IPS-18a (cell line): ENCODE measurements at regions not wholly inside any gene's neighbourhood (a gene's known extent, or its start where the extent isn't known, plus 50 kb on each side); places are given as distances from the start of the nearest gene placed in this dataset.

Source experiments
- H3K27ac ChIP-seq: one replicate; pipeline ENCODE4 v1.5.1; 2013; ENCODE audit warnings: low read length
- H3K27me3 ChIP-seq: one replicate; pipeline ENCODE4 v1.6.1; 2013; ENCODE audit warnings: mild to moderate bottlenecking, low read length; ENCODE audit not compliant: control insufficient read depth, insufficient read depth
- H3K36me3 ChIP-seq: one replicate; pipeline ENCODE4 v1.6.1; 2013; ENCODE audit warnings: low read depth, low read length; ENCODE audit not compliant: control insufficient read depth
- H3K4me1 ChIP-seq: one replicate; pipeline ENCODE4 v1.6.1; 2013; ENCODE audit warnings: low read depth, low read length; ENCODE audit not compliant: control insufficient read depth
- H3K4me3 ChIP-seq: one replicate; pipeline ENCODE4 v1.5.1; 2013; ENCODE audit warnings: low read length
- H3K9ac ChIP-seq: one replicate; pipeline ENCODE4 v1.6.1; 2013; ENCODE audit warnings: mild to moderate bottlenecking, low read length, moderate library complexity
- H3K9me3 ChIP-seq: one replicate; pipeline ENCODE4 v1.6.1; 2013; ENCODE audit warnings: low read depth, low read length; ENCODE audit not compliant: control insufficient read depth

- Histone ChIP-seq H3K27ac (no peak overlapping the region), H3K4me3 (no peak overlapping the region), H3K9ac (no peak overlapping the region), H3K4me1 (no peaks in the 10 kb centered on the region), H3K9me3 (no peaks in the 10 kb centered on the region), H3K36me3 (no peaks in the 10 kb centered on the region), H3K27me3 (no peaks in the 10 kb centered on the region)
Measured at GRCh38 chr1:8086055-8086454, 59.9 kb upstream of the ERRFI1 start.

DNA sequence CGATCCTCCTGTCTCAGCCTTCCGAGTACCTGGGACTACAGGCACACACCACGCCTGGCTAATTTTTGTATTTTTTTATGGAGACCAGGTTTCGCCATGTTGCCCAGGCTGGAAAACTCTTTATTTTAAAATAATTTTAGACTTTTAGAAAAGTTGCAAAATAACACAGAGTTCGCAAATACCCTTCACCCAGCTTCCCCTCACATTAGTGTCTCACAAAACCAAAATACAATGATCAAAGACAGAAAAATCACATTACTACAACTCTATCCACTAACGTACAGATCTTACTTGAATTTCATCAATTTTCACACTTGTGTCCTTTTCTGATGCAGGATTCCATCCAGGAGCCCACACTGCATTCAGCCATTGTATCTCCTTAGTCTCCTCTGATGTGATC, 58.8 kb upstream of the ERRFI1 start:
- no peaks in the 10 kb centered on the region for H3K4me1 ChIP-seq

GRCh38 chr1:8083739-8084484, 57.8 kb upstream of the ERRFI1 start:
- no peak overlapping the region for H3K27ac ChIP-seq
- H3K4me1 ChIP-seq, result no peaks in the 10 kb centered on the region
- no peak overlapping the region for H3K4me3 ChIP-seq
- no peaks in the 10 kb centered on the region for H3K36me3 ChIP-seq
- no peaks in the 10 kb centered on the region for H3K9me3 ChIP-seq
- H3K9ac ChIP-seq, result no peak overlapping the region
- H3K27me3 ChIP-seq, result no peaks in the 10 kb centered on the region

More for the DNA sequence above, 58.8 kb upstream of the ERRFI1 start:
- Histone ChIP-seq H3K9me3 (no peaks in the 10 kb centered on the region), H3K27ac (no peak overlapping the region), H3K36me3 (no peaks in the 10 kb centered on the region), H3K4me3 (no peak overlapping the region), H3K27me3 (no peaks in the 10 kb centered on the region), H3K9ac (no peak overlapping the region)

DNA sequence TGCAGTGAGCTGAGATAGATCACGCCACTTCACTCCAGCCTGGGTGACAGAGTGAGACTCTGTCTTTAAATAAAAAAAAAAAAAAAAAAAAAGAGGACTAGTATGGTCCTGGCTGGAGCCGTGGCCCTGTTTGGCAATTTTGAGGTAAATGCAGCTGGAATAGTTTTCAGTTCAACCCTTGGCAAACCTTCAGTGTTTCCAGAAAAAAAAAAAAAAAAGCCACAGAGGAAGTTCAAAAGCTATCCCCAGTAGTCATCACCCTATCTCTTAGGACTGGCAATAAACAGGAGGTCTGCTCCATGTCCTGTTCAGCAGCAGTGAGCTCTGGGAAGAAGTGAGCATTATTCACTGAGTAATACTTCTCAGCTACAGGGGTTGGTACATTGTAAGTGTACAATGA, 56.8 kb upstream of the ERRFI1 start:
- no peaks in the 10 kb centered on the region for H3K27me3 ChIP-seq
- H3K9ac ChIP-seq, result no peak overlapping the region
- no peaks in the 10 kb centered on the region for H3K36me3 ChIP-seq
- no peak overlapping the region for H3K4me3 ChIP-seq
- no peaks in the 10 kb centered on the region for H3K9me3 ChIP-seq
- no peak overlapping the region for H3K27ac ChIP-seq
- H3K4me1 ChIP-seq, result peaks cover 8% of the 10 kb centered on the region

GRCh38 chr1:8078176-8078671, 52.1 kb upstream of the ERRFI1 start:
- no peaks in the 10 kb centered on the region for H3K9me3 ChIP-seq
- H3K4me3 ChIP-seq, result no peak overlapping the region
- no peak overlapping the region for H3K27ac ChIP-seq
- H3K4me1 ChIP-seq, result peaks cover 8% of the 10 kb centered on the region
- no peak overlapping the region for H3K9ac ChIP-seq
- no peaks in the 10 kb centered on the region for H3K27me3 ChIP-seq
- no peaks in the 10 kb centered on the region for H3K36me3 ChIP-seq

GRCh38 chr1:8077602-8078001, 51.5 kb upstream of the ERRFI1 start:
- Histone ChIP-seq H3K4me3 (no peak overlapping the region), H3K27ac (no peak overlapping the region), H3K9ac (no peak overlapping the region)

DNA sequence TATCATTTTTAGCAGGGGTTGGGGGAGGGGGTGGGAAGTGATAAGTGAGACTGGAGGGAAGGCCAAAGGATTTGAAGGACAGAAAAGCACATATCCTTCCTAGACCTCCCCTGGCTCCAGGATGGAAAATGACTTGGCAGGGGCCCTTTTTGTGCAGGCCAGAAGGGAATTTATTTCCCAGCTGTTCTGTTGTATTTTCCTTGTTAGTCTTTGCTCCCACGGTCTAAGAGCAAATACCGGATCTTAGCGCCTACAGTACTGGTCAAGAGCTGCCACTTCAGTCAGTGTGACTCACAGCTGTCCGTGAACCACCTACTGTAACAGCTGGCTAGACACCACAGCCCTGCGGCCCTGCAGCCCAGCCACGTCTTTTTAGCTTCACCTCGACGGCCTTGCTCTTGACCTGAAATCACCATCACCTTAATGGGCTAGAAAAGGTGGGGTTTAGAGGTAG, 51.0 kb upstream of the ERRFI1 start:
- peaks cover 8% of the 10 kb centered on the region for H3K4me1 ChIP-seq

More at GRCh38 chr1:8077602-8078001, 51.5 kb upstream of the ERRFI1 start:
- Histone ChIP-seq H3K36me3 (no peaks in the 10 kb centered on the region), H3K9me3 (no peaks in the 10 kb centered on the region), H3K4me1 (peaks cover 8% of the 10 kb centered on the region), H3K27me3 (no peaks in the 10 kb centered on the region)

DNA sequence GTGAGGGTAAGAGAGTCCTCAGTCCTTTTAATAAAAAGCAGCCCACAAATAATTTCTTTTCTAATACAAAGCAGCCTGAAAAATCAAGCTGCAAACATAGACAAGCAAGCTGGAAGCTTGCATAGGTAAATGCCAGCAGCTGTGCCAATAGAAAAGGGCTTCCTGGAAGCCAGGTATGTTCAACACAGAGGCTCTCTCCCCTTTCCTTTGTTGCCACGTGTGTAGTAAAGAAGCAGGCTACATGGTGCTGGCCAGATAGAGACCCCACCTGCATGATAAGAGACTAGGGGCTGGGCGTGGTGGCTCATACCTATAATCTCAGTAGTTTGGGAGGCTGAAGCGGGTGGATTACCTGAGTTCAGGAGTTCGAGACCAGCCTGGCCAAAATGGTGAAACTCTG, 50.1 kb upstream of the ERRFI1 start:
- H3K9ac ChIP-seq, result no peak overlapping the region
- no peaks in the 10 kb centered on the region for H3K27me3 ChIP-seq
- no peak overlapping the region for H3K27ac ChIP-seq
- H3K4me3 ChIP-seq, result no peak overlapping the region
- H3K4me1 ChIP-seq, result peaks cover 8% of the 10 kb centered on the region
- H3K9me3 ChIP-seq, result no peaks in the 10 kb centered on the region
- no peaks in the 10 kb centered on the region for H3K36me3 ChIP-seq

More for the DNA sequence above, 51.0 kb upstream of the ERRFI1 start:
- no peak overlapping the region for H3K9ac ChIP-seq
- H3K27me3 ChIP-seq, result no peaks in the 10 kb centered on the region
- no peaks in the 10 kb centered on the region for H3K36me3 ChIP-seq
- no peak overlapping the region for H3K27ac ChIP-seq
- no peaks in the 10 kb centered on the region for H3K9me3 ChIP-seq
- H3K4me3 ChIP-seq, result no peak overlapping the region
